HK-2 (cell line): ENCODE measurements at regions not wholly inside any gene's neighbourhood (a gene's known extent, or its start where the extent isn't known, plus 50 kb on each side); places are given as distances from the start of the nearest gene placed in this dataset.
A peak's percentile ranks its signal among the peaks of the same experiment; 100 is the strongest.
"Not testable (repeated sequence)": the region's sequence is repeated elsewhere in the genome, so short reads cannot be mapped to it uniquely, and the experiment has no call there.

Experiments used
- DNase-seq: peaks from one replicate; pipeline ENCODE4 v3.0.0-alpha.2; 2018; ENCODE audit not compliant: unreplicated experiment

- no peak for DNase-seq
These were observed 52.5 kb upstream of the RESF1 start for GRCh38 chr12:31906557-31907301.

GRCh38 chr12:31903025-31903424 is 56.2 kb upstream of the RESF1 start:
- DNase-seq = no peak

GRCh38 chr12:31900271-31900670 is 58.9 kb upstream of the RESF1 start:
- no peak for DNase-seq

- DNase-seq = no peak
These were observed 60.1 kb upstream of the RESF1 start for GRCh38 chr12:31899109-31899508.

GRCh38 chr12:31897781-31898503 is 61.3 kb upstream of the RESF1 start:
- DNase-seq = peak; percentile 42

GRCh38 chr12:31897092-31897491 is 62.1 kb upstream of the RESF1 start:
- not testable (repeated sequence) for DNase-seq

- no peak for DNase-seq
These were observed 62.6 kb upstream of the RESF1 start for GRCh38 chr12:31896514-31897039.

- DNase-seq = no peak
These were observed 63.6 kb upstream of the RESF1 start for GRCh38 chr12:31895449-31896150.

- DNase-seq = no peak
These were observed 68.6 kb upstream of the RESF1 start for GRCh38 chr12:31890295-31891285.

- no peak for DNase-seq
These were observed 72.0 kb upstream of the RESF1 start for GRCh38 chr12:31887109-31887811.

GRCh38 chr12:31882682-31883081 is 76.5 kb upstream of the RESF1 start:
- not testable (repeated sequence) for DNase-seq

- no peak for DNase-seq
These were observed 78.9 kb upstream of the RESF1 start for GRCh38 chr12:31880340-31880739.

GRCh38 chr12:31877884-31878283 is 81.3 kb upstream of the RESF1 start:
- no peak for DNase-seq

- no peak for DNase-seq
These were observed 82.4 kb upstream of the RESF1 start for GRCh38 chr12:31876568-31877424.

- DNase-seq = no peak
These were observed 83.6 kb upstream of the RESF1 start for GRCh38 chr12:31875609-31875964.

- DNase-seq = peak; percentile 29
These were observed 84.1 kb upstream of the RESF1 start for GRCh38 chr12:31874961-31875608.

GRCh38 chr12:31872831-31873604 is 86.2 kb upstream of the RESF1 start:
- no peak for DNase-seq

- no peak for DNase-seq
These were observed 89.2 kb upstream of the RESF1 start for GRCh38 chr12:31869972-31870371.
